AG04450 (cell line): ENCODE measurements at regions not wholly inside any gene's neighbourhood (a gene's known extent, or its start where the extent isn't known, plus 50 kb on each side); places are given as distances from the start of the nearest gene placed in this dataset.
"Not testable (repeated sequence)": the region's sequence is repeated elsewhere in the genome, so short reads cannot be mapped to it uniquely, and the experiment has no call there.

ENCODE experiments used
- CTCF ChIA-PET: fragments of 300-600, 350-600 bp; formaldehyde crosslinking; extraction: SDS; loops from one replicate; lab custom pipeline; 2022; ENCODE audit warnings: antibody characterized with exemption, inconsistent platforms; lab: Charles Lee
- POLR2A ChIA-PET: fragments of 350-600 bp; formaldehyde crosslinking; extraction: SDS; loops from one replicate; lab custom pipeline; 2021; ENCODE audit warnings: antibody characterized with exemption, inconsistent platforms; lab: Yijun Ruan, JAX
- DNase-seq: peaks from one replicate; pipeline ENCODE4 v3.0.0-alpha.2; 2011; ENCODE audit warnings: low read depth, low spot score
- H3K27ac ChIP-seq: one replicate; pipeline ENCODE4 v1.5.1; 2012; ENCODE audit warnings: low read depth, low read length, control low read depth
- H3K27me3 ChIP-seq: one replicate; pipeline ENCODE4 v1.6.0; 2012; ENCODE audit warnings: low read length; ENCODE audit not compliant: control insufficient read depth, insufficient read depth
- H3K4me3 ChIP-seq: 2 replicates; pipeline ENCODE4 v1.5.1; 2011; ENCODE audit warnings: mild to moderate bottlenecking, low read depth, low read length, control low read depth
- H3K9me3 ChIP-seq: 2 replicates; pipeline ENCODE4 v1.5.1; 2012; ENCODE audit warnings: low read length; ENCODE audit not compliant: control insufficient read depth, insufficient read depth
- CTCF ChIP-seq: IDR thresholded peaks from 2 replicates; pipeline ENCODE4 v1.5.1; 2011; ENCODE audit warnings: low read depth, low read length, control low read depth, inconsistent platforms

- no peak for TF ChIP-seq CTCF
- CTCF ChIA-PET = no interaction called here
- POLR2A ChIA-PET = no interaction called here
Observed at GRCh38 chr10:33968983-33969382, 634.5 kb upstream of the NRP1 start.

GRCh38 chr10:33967606-33968120 is 633.2 kb upstream of the NRP1 start:
- no peak for TF ChIP-seq CTCF
- Histone ChIP-seq H3K27ac (no peak overlapping the region), H3K9me3 (no peaks in the 10 kb centered on the region), H3K4me3 (no peak overlapping the region), H3K27me3 (no peaks in the 10 kb centered on the region)
- DNase-seq = no peak
- ChIA-PET CTCF (no interaction called here), POLR2A (no interaction called here)

More at GRCh38 chr10:33968983-33969382, 634.5 kb upstream of the NRP1 start:
- Histone ChIP-seq H3K4me3 (no peak overlapping the region), H3K27me3 (no peaks in the 10 kb centered on the region), H3K9me3 (no peaks in the 10 kb centered on the region), H3K27ac (no peak overlapping the region)
- DNase-seq = no peak

GRCh38 chr10:33966946-33967345 is 632.5 kb upstream of the NRP1 start:
- POLR2A ChIA-PET = no interaction called here
- Histone ChIP-seq H3K27me3 (no peaks in the 10 kb centered on the region), H3K9me3 (no peaks in the 10 kb centered on the region), H3K27ac (no peak overlapping the region), H3K4me3 (no peak overlapping the region)
- CTCF ChIA-PET = no interaction called here
- TF ChIP-seq CTCF = no peak
- DNase-seq = no peak

- CTCF ChIA-PET = no interaction called here
- Histone ChIP-seq H3K9me3 (no peaks in the 10 kb centered on the region), H3K27ac (no peak overlapping the region), H3K27me3 (no peaks in the 10 kb centered on the region), H3K4me3 (no peak overlapping the region)
- no peak for TF ChIP-seq CTCF
- no peak for DNase-seq
- POLR2A ChIA-PET = no interaction called here
Observed at GRCh38 chr10:33965795-33966581, 631.5 kb upstream of the NRP1 start.

GRCh38 chr10:33963729-33964128 is 629.3 kb upstream of the NRP1 start:
- ChIA-PET CTCF (no interaction called here), POLR2A (no interaction called here)
- DNase-seq = no peak
- Histone ChIP-seq H3K27ac (no peak overlapping the region), H3K9me3 (no peaks in the 10 kb centered on the region), H3K4me3 (no peak overlapping the region), H3K27me3 (no peaks in the 10 kb centered on the region)
- TF ChIP-seq CTCF = no peak

- DNase-seq, H3K4me3 ChIP-seq, POLR2A ChIA-PET: not testable (repeated sequence)
Observed at GRCh38 chr10:33956322-33956721, 621.9 kb upstream of the NRP1 start.

More at GRCh38 chr10:33956322-33956721, 621.9 kb upstream of the NRP1 start:
- H3K27ac ChIP-seq, H3K27me3 ChIP-seq, H3K9me3 ChIP-seq: not testable (repeated sequence)
- CTCF ChIA-PET = interaction anchor here (0.6 kb wide), 1 partner anchor 255 kb away, joined by 3 read pairs; no protein-coding TSS in a partner anchor
